MM.1S (cell line): ENCODE measurements at regions not wholly inside any gene's neighbourhood (a gene's known extent, or its start where the extent isn't known, plus 50 kb on each side); places are given as distances from the start of the nearest gene placed in this dataset.

Experiments used
- DNase-seq: peaks from one replicate; pipeline ENCODE4 v3.0.0-alpha.2; 2015
- H2AFZ ChIP-seq: fragments of 300-600 bp; sonication (generic); 2 replicates; pipeline ENCODE4 v1.6.0; 2016; ENCODE audit warnings: antibody characterized with exemption, low read length
- H3F3A ChIP-seq: fragments of 300-600 bp; sonication (generic); 2 replicates; pipeline ENCODE4 v1.6.1; 2016; ENCODE audit warnings: mild to moderate bottlenecking, antibody characterized with exemption, low read length, moderate library complexity, mixed read lengths; ENCODE audit not compliant: insufficient read depth
- H3K27ac ChIP-seq: fragments of 300-600 bp; sonication (generic); 2 replicates; pipeline ENCODE4 v1.5.1; 2016; ENCODE audit warnings: mild to moderate bottlenecking, low read length
- H3K27me3 ChIP-seq: fragments of 300-600 bp; sonication (generic); replicated peaks from 2 replicates; pipeline ENCODE4 v1.6.0; 2016; ENCODE audit warnings: low read length; ENCODE audit not compliant: insufficient read depth
- H3K36me3 ChIP-seq: fragments of 300-600 bp; sonication (generic); replicated peaks from 2 replicates; pipeline ENCODE4 v1.6.1; 2016; ENCODE audit warnings: mild to moderate bottlenecking, low read length, mixed read lengths; ENCODE audit not compliant: insufficient read depth
- H3K4me1 ChIP-seq: fragments of 300-600 bp; sonication (generic); 2 replicates; pipeline ENCODE4 v1.6.1; 2016; ENCODE audit warnings: low read length, mixed read lengths
- H3K4me2 ChIP-seq: fragments of 300-600 bp; sonication (generic); 2 replicates; pipeline ENCODE4 v1.6.0; 2016; ENCODE audit warnings: low read depth, low read length
- H3K4me3 ChIP-seq: fragments of 300-600 bp; sonication (generic); 2 replicates; pipeline ENCODE4 v1.5.1; 2016; ENCODE audit warnings: low read length, mixed read lengths
- H3K79me2 ChIP-seq: fragments of 300-600 bp; sonication (generic); 2 replicates; pipeline ENCODE4 v1.6.1; 2016; ENCODE audit warnings: mixed run types, low read length, mixed read lengths
- H3K9ac ChIP-seq: fragments of 300-600 bp; sonication (generic); 2 replicates; pipeline ENCODE4 v1.6.1; 2016; ENCODE audit warnings: low read length, mixed read lengths
- H3K9me2 ChIP-seq: fragments of 300-600 bp; sonication (generic); replicated peaks from 2 replicates; pipeline ENCODE4 v1.6.1; 2016; ENCODE audit warnings: mild to moderate bottlenecking, low read length, mixed read lengths; ENCODE audit not compliant: insufficient read depth
- H3K9me3 ChIP-seq: fragments of 300-600 bp; sonication (generic); replicated peaks from 2 replicates; pipeline ENCODE4 v1.6.1; 2016; ENCODE audit warnings: mild to moderate bottlenecking, low read length, mixed read lengths; ENCODE audit not compliant: insufficient read depth
- H4K20me1 ChIP-seq: fragments of 300-600 bp; sonication (generic); 2 replicates; pipeline ENCODE4 v1.6.1; 2016; ENCODE audit warnings: mild to moderate bottlenecking, low read length, moderate library complexity, mixed read lengths; ENCODE audit not compliant: insufficient read depth
- EZH2 ChIP-seq: fragments of 300-600 bp; sonication (generic); optimal IDR thresholded peaks from 2 replicates; pipeline ENCODE3; 2017; ENCODE audit warnings: low read depth, mild to moderate bottlenecking, antibody characterized with exemption, low read length, mixed read lengths
- EZH2phosphoT487 ChIP-seq: fragments of 300-600 bp; sonication (generic); IDR thresholded peaks from 2 replicates; pipeline ENCODE4 v1.6.1; 2018; ENCODE audit warnings: antibody characterized with exemption, low read length
- TF ChIP-seq, protein P1 (sequence below): fragments of 300-600 bp; sonication (generic); IDR thresholded peaks from 2 replicates; pipeline ENCODE4 v1.5.1; 2016; ENCODE audit warnings: antibody characterized with exemption, low read length, mixed read lengths

DNA sequence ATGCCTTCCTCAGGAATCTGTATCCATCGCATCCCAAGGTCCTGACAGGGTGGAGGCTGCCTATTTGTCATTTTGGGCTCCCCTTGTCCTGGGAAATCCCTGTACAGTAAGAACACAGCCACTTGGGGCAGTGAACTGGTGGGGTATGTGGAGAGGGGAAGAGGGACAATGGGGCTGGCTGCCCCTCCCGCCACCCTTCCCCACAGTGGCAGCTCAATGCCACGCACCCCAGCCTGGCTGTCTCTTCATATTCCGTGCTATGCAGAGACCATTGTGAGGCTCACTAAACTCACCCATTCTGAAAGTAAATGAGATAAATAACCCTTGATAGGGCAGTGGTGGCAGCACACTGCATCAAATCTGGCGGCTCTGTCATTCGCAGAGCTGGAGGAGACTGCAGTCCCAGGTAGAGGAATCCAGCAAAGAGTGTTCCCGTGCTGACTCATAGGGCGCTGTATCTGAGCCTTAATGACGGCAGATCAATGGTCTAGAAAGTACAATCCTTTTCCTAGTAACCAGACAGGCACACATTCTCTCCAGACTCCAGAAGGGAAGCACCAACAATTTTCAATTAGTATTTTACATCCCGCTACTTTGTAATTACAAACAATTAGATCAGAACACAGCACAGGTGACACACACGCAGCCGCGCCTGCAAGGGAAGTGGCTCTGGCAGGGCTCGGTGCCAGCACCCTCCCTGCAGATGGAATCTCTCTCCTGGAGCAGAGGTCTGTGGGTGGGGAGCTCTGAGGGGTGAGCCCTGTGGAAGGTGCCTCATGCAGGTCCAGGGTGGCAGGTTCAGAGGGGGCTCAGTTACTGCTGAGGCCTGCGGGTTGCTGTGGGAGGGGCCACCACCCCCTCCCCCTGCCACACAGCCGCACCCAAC lies 167.9 kb upstream of the B3GAT1 start:
- Histone ChIP-seq H3K79me2 (no peaks in the 10 kb centered on the region), H4K20me1 (no peaks in the 10 kb centered on the region), H3K4me2 (no peak overlapping the region), H3K27me3 (no peaks in the 10 kb centered on the region), H3K4me3 (no peak overlapping the region), H3K36me3 (no peaks in the 10 kb centered on the region), H3K27ac (no peak overlapping the region), H2AFZ (no peak overlapping the region), H3F3A (no peaks in the 10 kb centered on the region), H3K9me3 (no peaks in the 10 kb centered on the region), H3K4me1 (peaks cover 16% of the 10 kb centered on the region; the same call in 1 of the 2 replicates), H3K9ac (no peak overlapping the region), H3K9me2 (no peaks in the 10 kb centered on the region)
- DNase-seq, result no peak
- TF ChIP-seq EZH2phosphoT487 (no peak), EZH2 (no peak)
- TF ChIP-seq, protein P1, sequence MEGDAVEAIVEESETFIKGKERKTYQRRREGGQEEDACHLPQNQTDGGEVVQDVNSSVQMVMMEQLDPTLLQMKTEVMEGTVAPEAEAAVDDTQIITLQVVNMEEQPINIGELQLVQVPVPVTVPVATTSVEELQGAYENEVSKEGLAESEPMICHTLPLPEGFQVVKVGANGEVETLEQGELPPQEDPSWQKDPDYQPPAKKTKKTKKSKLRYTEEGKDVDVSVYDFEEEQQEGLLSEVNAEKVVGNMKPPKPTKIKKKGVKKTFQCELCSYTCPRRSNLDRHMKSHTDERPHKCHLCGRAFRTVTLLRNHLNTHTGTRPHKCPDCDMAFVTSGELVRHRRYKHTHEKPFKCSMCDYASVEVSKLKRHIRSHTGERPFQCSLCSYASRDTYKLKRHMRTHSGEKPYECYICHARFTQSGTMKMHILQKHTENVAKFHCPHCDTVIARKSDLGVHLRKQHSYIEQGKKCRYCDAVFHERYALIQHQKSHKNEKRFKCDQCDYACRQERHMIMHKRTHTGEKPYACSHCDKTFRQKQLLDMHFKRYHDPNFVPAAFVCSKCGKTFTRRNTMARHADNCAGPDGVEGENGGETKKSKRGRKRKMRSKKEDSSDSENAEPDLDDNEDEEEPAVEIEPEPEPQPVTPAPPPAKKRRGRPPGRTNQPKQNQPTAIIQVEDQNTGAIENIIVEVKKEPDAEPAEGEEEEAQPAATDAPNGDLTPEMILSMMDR, result no peak

DNA sequence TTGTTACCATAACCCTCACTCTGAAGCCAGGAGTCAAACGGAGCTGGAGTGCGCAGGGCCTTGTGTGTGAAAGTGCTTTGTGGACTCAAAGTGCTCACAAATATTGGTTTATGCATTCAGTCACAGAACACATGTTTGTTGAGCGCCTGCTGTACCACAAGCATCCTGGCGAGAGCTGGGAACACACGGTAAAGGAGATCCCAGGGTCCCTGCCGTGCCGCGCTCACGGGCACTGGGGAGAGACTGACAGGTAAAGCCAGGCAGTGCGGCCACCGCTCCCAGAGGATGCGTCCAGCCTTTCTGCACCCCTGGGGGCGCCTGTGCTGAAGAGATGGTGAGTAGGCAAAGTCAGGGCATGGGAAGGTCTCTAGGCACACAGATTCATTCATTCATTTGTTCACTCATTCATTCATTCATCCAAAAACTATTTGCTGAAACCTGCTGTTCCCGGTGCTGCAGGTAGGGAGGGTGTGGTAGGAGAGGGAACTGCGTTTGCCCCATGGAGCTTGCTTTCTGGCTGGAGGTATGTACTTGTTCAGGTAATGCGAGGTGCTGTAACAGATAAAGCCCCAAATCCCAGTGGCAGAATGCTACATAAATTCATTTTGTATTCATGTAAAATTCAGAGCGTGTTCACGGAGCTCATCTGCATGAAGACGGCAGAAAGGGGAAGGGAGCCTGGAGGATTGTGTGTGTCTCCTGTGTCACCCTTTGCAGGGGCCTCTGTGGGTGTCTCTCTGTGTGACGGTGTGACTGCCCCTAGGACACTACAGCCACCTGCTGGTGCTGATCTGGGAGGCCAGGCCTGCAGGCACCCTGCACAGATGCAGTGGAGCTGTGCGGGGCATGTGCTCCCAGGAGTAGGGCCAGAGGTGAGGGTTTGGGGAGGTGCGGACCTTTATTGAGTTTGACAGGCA lies 167.0 kb upstream of the B3GAT1 start:
- Histone ChIP-seq H3K9me3 (no peaks in the 10 kb centered on the region), H3K9me2 (no peaks in the 10 kb centered on the region), H3K9ac (no peak overlapping the region), H3K4me1 (peaks cover 11% of the 10 kb centered on the region; the same call in 1 of the 2 replicates), H3K27me3 (no peaks in the 10 kb centered on the region), H3K79me2 (no peaks in the 10 kb centered on the region), H3K36me3 (no peaks in the 10 kb centered on the region), H3K27ac (no peak overlapping the region), H4K20me1 (no peaks in the 10 kb centered on the region), H3K4me2 (no peak overlapping the region), H3F3A (no peaks in the 10 kb centered on the region), H2AFZ (no peak overlapping the region), H3K4me3 (no peak overlapping the region)
- no peak for DNase-seq
- TF ChIP-seq EZH2phosphoT487, result no peak
- TF ChIP-seq, protein P1, result no peak
- no peak for TF ChIP-seq EZH2

DNA sequence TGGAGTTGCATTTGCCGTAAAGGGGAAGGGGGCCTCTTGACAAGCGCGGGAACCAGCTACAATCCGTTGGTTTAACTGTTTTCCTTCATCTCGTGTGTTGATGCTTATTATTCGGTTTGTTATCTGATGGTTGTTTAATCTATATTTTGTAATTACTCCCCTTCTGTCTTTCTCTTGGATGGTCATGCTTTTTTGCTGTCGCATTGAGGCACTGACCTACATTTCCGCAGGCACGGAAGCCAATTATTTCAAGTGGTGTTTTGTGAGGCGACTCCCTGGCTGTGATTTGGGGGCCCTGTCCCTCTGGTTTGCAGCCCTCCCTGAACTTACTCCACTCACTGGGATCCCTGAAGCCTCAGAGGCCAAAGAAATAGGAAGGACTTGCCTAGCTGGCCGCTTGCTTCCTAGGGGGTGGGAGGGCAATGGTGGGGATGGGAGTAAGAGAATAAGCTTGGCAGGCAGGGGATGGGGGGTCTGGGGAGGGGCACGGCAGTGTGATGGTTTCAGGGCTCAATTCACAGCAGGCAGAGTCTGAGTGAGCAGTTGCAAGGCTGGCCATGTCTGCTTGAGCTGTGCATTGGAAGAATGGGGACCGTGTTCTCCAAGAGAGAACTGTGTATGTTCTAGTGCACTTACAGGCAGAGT lies 165.8 kb upstream of the B3GAT1 start:
- Histone ChIP-seq H3K36me3 (no peaks in the 10 kb centered on the region), H3F3A (no peaks in the 10 kb centered on the region), H4K20me1 (no peaks in the 10 kb centered on the region), H3K9me2 (no peaks in the 10 kb centered on the region), H2AFZ (no peak overlapping the region), H3K4me3 (no peak overlapping the region), H3K9me3 (no peaks in the 10 kb centered on the region), H3K4me1 (peaks cover 4% of the 10 kb centered on the region; the same call in 1 of the 2 replicates), H3K9ac (no peak overlapping the region), H3K27me3 (no peaks in the 10 kb centered on the region), H3K27ac (no peak overlapping the region), H3K4me2 (no peak overlapping the region), H3K79me2 (no peaks in the 10 kb centered on the region)
- DNase-seq, result no peak
- TF ChIP-seq, protein P1, result no peak
- TF ChIP-seq EZH2phosphoT487, result no peak
- no peak for TF ChIP-seq EZH2
